ENCODE measurements at regions not wholly inside any gene's neighbourhood (a gene's known extent, or its start where the extent isn't known, plus 50 kb on each side); places are given as distances from the start of the nearest gene placed in this dataset.

DNA sequence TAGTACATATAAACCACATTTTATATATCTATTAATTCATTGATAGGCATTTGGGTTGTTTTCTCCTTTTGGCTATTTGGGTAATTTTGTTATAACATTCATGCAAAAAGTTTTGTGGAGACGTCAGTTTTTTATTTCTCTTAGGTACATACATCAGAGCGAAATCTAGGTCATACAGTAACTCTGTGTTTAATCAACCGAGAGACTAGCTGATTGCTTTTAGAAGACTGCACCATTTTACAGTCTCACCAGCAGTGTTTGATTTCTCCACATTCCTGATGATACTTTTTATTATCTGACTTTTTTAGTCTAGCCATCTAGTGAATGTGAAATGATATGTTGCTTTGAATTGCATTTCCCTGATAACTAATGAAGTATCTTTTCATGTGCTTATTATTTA, 1019.3 kb downstream of the NSUN3 start:
- TF ChIP-seq POLR2A (IDR thresholded peaks at IDR 0.05; ENCODE audit: extremely low read depth, insufficient read length) (no peak), MYC (IDR thresholded peaks at IDR 0.05; ENCODE audit: low read depth, low read length) (no peak)
- TF ChIP-seq, protein P1, sequence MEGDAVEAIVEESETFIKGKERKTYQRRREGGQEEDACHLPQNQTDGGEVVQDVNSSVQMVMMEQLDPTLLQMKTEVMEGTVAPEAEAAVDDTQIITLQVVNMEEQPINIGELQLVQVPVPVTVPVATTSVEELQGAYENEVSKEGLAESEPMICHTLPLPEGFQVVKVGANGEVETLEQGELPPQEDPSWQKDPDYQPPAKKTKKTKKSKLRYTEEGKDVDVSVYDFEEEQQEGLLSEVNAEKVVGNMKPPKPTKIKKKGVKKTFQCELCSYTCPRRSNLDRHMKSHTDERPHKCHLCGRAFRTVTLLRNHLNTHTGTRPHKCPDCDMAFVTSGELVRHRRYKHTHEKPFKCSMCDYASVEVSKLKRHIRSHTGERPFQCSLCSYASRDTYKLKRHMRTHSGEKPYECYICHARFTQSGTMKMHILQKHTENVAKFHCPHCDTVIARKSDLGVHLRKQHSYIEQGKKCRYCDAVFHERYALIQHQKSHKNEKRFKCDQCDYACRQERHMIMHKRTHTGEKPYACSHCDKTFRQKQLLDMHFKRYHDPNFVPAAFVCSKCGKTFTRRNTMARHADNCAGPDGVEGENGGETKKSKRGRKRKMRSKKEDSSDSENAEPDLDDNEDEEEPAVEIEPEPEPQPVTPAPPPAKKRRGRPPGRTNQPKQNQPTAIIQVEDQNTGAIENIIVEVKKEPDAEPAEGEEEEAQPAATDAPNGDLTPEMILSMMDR (IDR thresholded peaks at IDR 0.05; ENCODE audit: low read depth, low read length), result no peak
- TF ChIP-seq, protein P2, sequence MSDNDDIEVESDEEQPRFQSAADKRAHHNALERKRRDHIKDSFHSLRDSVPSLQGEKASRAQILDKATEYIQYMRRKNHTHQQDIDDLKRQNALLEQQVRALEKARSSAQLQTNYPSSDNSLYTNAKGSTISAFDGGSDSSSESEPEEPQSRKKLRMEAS (IDR thresholded peaks at IDR 0.05; ENCODE audit: low read depth, low read length), result no peak
